ENCODE measurements at regions not wholly inside any gene's neighbourhood (a gene's known extent, or its start where the extent isn't known, plus 50 kb on each side); places are given as distances from the start of the nearest gene placed in this dataset.
A peak's percentile ranks its signal among the peaks of the same experiment; 100 is the strongest.

- DNase-seq (ENCODE audit: low spot score) (peak; percentile 85), FAIRE-seq (no peak), ATAC-seq (peak; percentile 97)
- H3K4me1 ChIP-seq (ENCODE audit: insufficient read depth, low read length) = peaks cover 7% of the 10 kb centered on the region
- H4K20me1 ChIP-seq (ENCODE audit: insufficient read depth, low read length) = no peaks in the 10 kb centered on the region
- H3K27ac ChIP-seq (ENCODE audit: extremely low read length, insufficient read depth, low read length) = no peak overlapping the region
- ChIA-PET POLR2A (interaction anchor here (0.6 to 1.6 kb wide), 2 partner anchors 12 to 143 kb away, joined by 5 to 10 read pairs; no protein-coding TSS in a partner anchor), CTCF (ENCODE audit: low intra/inter-chr PET ratio, low total read pairs) (no interaction called here)
- no peaks in the 10 kb centered on the region for H3K36me3 ChIP-seq (replicated peaks in 1 of 2; ENCODE audit: control insufficient read depth in 1 of 2, insufficient read depth in 2 of 2, low read length in 2 of 2)
- no peak overlapping the region for H3K4me3 ChIP-seq (replicated peaks in 1 of 3; ENCODE audit: insufficient read depth in 1 of 3, low read depth in 2 of 3, low read length in 3 of 3)
- H3K27me3 ChIP-seq (ENCODE audit: control insufficient read depth in 1 of 2, insufficient read depth in 2 of 2, low read length in 2 of 2) = no peaks in the 10 kb centered on the region
- no peaks in the 10 kb centered on the region for H3K79me2 ChIP-seq (ENCODE audit: insufficient read depth, low read length)
- 53% methylated on average over 2 of the region's 2 CpGs for WGBS (ENCODE audit: low lambda C conversion rate)
- H2AFZ ChIP-seq (ENCODE audit: low read length) = no peak overlapping the region
- BruUV-seq (replicated peaks) = no TSS peak
- no peak overlapping the region for H3K4me2 ChIP-seq (ENCODE audit: low read depth, low read length)
- H3K9me3 ChIP-seq (ENCODE audit: low read length) = no peaks in the 10 kb centered on the region
- H3K9ac ChIP-seq (ENCODE audit: insufficient read depth, low read depth, low read length) = no peak overlapping the region
- in situ Hi-C loops (cut with HindIII; ENCODE audit: extremely low pct_ligation_motif_present, low pct_unique_long_range_greater_than_20kb) = loop anchor here (25.0 kb wide), 1 partner anchor 290 kb away; no protein-coding TSS in a partner anchor
- intact Hi-C loops (cut with micrococcal nuclease; ENCODE audit: unreplicated experiment) = no loop called here
- 0 out of 2 replicates have a peak, but pooled peaks have one; percentile 26 for TF ChIP-seq ZNF317 (CRISPR knock-in tag; IDR thresholded peaks at IDR 0.05)
- TF ChIP-seq PHF5A (CRISPR knock-in tag; IDR thresholded peaks at IDR 0.05; ENCODE audit: low read depth, unreplicated experiment) = no peak
- TF ChIP-seq ZNF503 (CRISPR knock-in tag; IDR thresholded peaks at IDR 0.05) = no peak
- peak; percentile 22; the same call in 1 of the 2 replicates for TF ChIP-seq FOXK1 (CRISPR knock-in tag; IDR thresholded peaks at IDR 0.05; ENCODE audit: borderline replicate concordance, low read depth)
- TF ChIP-seq GLI4 (CRISPR knock-in tag; IDR thresholded peaks at IDR 0.05; ENCODE audit: borderline replicate concordance) = peak; percentile 45; the same call in 1 of the 2 replicates
- TF ChIP-seq FIP1L1 (IDR thresholded peaks at IDR 0.05; ENCODE audit: borderline replicate concordance, insufficient read depth, low read depth, low read length) = no peak
- TF ChIP-seq SP140L (CRISPR knock-in tag; IDR thresholded peaks at IDR 0.05; ENCODE audit: borderline replicate concordance) = no peak
- TF ChIP-seq ZNF232 (CRISPR knock-in tag; IDR thresholded peaks at IDR 0.05; ENCODE audit: borderline replicate concordance) = peak; percentile 99
- TF ChIP-seq ZNF737 (CRISPR knock-in tag; IDR thresholded peaks at IDR 0.05; ENCODE audit: borderline replicate concordance) = no peak
- no peak for TF ChIP-seq ZFX (CRISPR knock-in tag; IDR thresholded peaks at IDR 0.05; ENCODE audit: low read depth)
- TF ChIP-seq, protein P1, sequence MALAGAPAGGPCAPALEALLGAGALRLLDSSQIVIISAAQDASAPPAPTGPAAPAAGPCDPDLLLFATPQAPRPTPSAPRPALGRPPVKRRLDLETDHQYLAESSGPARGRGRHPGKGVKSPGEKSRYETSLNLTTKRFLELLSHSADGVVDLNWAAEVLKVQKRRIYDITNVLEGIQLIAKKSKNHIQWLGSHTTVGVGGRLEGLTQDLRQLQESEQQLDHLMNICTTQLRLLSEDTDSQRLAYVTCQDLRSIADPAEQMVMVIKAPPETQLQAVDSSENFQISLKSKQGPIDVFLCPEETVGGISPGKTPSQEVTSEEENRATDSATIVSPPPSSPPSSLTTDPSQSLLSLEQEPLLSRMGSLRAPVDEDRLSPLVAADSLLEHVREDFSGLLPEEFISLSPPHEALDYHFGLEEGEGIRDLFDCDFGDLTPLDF (CRISPR knock-in tag; IDR thresholded peaks at IDR 0.05) = no peak
- TF ChIP-seq, protein P2, sequence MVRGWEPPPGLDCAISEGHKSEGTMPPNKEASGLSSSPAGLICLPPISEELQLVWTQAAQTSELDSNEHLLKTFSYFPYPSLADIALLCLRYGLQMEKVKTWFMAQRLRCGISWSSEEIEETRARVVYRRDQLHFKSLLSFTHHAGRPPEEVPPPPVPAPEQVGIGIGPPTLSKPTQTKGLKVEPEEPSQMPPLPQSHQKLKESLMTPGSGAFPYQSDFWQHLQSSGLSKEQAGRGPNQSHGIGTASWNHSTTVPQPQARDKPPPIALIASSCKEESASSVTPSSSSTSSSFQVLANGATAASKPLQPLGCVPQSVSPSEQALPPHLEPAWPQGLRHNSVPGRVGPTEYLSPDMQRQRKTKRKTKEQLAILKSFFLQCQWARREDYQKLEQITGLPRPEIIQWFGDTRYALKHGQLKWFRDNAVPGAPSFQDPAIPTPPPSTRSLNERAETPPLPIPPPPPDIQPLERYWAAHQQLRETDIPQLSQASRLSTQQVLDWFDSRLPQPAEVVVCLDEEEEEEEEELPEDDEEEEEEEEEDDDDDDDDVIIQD (CRISPR knock-in tag; IDR thresholded peaks at IDR 0.05; ENCODE audit: low read depth) = peak; percentile 99
- peak; percentile 74; the same call in 1 of the 2 replicates for TF ChIP-seq NFKBIZ (CRISPR knock-in tag; IDR thresholded peaks at IDR 0.05)
- no peak for TF ChIP-seq ZUFSP (CRISPR knock-in tag; IDR thresholded peaks at IDR 0.05; ENCODE audit: borderline replicate concordance)
- TF ChIP-seq ZKSCAN5 (CRISPR knock-in tag; IDR thresholded peaks at IDR 0.05) = no peak
- TF ChIP-seq ATF3 (CRISPR knock-in tag; IDR thresholded peaks at IDR 0.05) = peak; percentile 90
- TF ChIP-seq ZNF557 (CRISPR knock-in tag; IDR thresholded peaks at IDR 0.05) = no peak
- TF ChIP-seq ZMYM4 (CRISPR knock-in tag; IDR thresholded peaks at IDR 0.05) = peak; percentile 51
Observed at GRCh38 chr14:37721976-37722659, 126.7 kb downstream of the TTC6 start.
